ENCODE measurements at regions not wholly inside any gene's neighbourhood (a gene's known extent, or its start where the extent isn't known, plus 50 kb on each side); places are given as distances from the start of the nearest gene placed in this dataset.

GRCh38 chr13:53200498-53201453 is 172.2 kb downstream of the OLFM4 start:
- DNase-seq (ENCODE audit: low read depth in 3 of 3, low spot score in 2 of 3): peak; percentile 16 to 50 (median 44)

- no peak for DNase-seq (ENCODE audit: low read depth in 3 of 3, low spot score in 2 of 3)
Observed at GRCh38 chr13:53201454-53202225, 173.0 kb downstream of the OLFM4 start.

- DNase-seq (ENCODE audit: low read depth in 3 of 3, low spot score in 2 of 3): no peak
Observed at GRCh38 chr13:53204598-53204997, 176.0 kb downstream of the OLFM4 start.

GRCh38 chr13:53206455-53206854 is 177.8 kb downstream of the OLFM4 start:
- DNase-seq (ENCODE audit: low read depth in 3 of 3, low spot score in 2 of 3): no peak

GRCh38 chr13:53207556-53207955 is 178.9 kb downstream of the OLFM4 start:
- no peak for DNase-seq (ENCODE audit: low read depth in 3 of 3, low spot score in 2 of 3)

GRCh38 chr13:53214433-53214832 is 185.8 kb downstream of the OLFM4 start:
- DNase-seq (ENCODE audit: low read depth in 3 of 3, low spot score in 2 of 3): no peak

GRCh38 chr13:53215563-53215962 is 186.9 kb downstream of the OLFM4 start:
- no peak for DNase-seq (ENCODE audit: low read depth in 3 of 3, low spot score in 2 of 3)

GRCh38 chr13:53216773-53217172 is 188.2 kb downstream of the OLFM4 start:
- no peak for DNase-seq (ENCODE audit: low read depth in 3 of 3, low spot score in 2 of 3)

- no peak for DNase-seq (ENCODE audit: low read depth in 3 of 3, low spot score in 2 of 3)
Observed at GRCh38 chr13:53217194-53217593, 188.6 kb downstream of the OLFM4 start.

GRCh38 chr13:53220038-53220437 is 191.4 kb downstream of the OLFM4 start:
- no peak for DNase-seq (ENCODE audit: low read depth in 3 of 3, low spot score in 2 of 3)

GRCh38 chr13:53237696-53238095 is 209.1 kb downstream of the OLFM4 start:
- DNase-seq (ENCODE audit: low read depth in 3 of 3, low spot score in 2 of 3): no peak

GRCh38 chr13:53238261-53238660 is 209.6 kb downstream of the OLFM4 start:
- DNase-seq (ENCODE audit: low read depth in 3 of 3, low spot score in 2 of 3): no peak

- peak in 1 of 3 donors; percentile 43 for DNase-seq (ENCODE audit: low read depth in 3 of 3, low spot score in 2 of 3)
Observed at GRCh38 chr13:53240401-53241025, 211.9 kb downstream of the OLFM4 start.

- DNase-seq (ENCODE audit: low read depth in 3 of 3, low spot score in 2 of 3): no peak
Observed at GRCh38 chr13:53241891-53242348, 213.3 kb downstream of the OLFM4 start.

- no peak for DNase-seq (ENCODE audit: low read depth in 3 of 3, low spot score in 2 of 3)
Observed at GRCh38 chr13:53249236-53249635, 220.6 kb downstream of the OLFM4 start.

- peak; percentile 63 to 69 (median 67) for DNase-seq (ENCODE audit: low read depth in 3 of 3, low spot score in 2 of 3)
Observed at GRCh38 chr13:53250272-53250875, 221.8 kb downstream of the OLFM4 start.

GRCh38 chr13:53250977-53251376 is 222.4 kb downstream of the OLFM4 start:
- DNase-seq (ENCODE audit: low read depth in 3 of 3, low spot score in 2 of 3): no peak

GRCh38 chr13:53254500-53254899 is 225.9 kb downstream of the OLFM4 start:
- DNase-seq (ENCODE audit: low read depth in 3 of 3, low spot score in 2 of 3): peak in 1 of 3 donors; percentile 34

- no peak for DNase-seq (ENCODE audit: low read depth in 3 of 3, low spot score in 2 of 3)
Observed at GRCh38 chr13:53255795-53256194, 227.2 kb downstream of the OLFM4 start.

- no peak for DNase-seq (ENCODE audit: low read depth in 3 of 3, low spot score in 2 of 3)
Observed at GRCh38 chr13:53260594-53260993, 232.0 kb downstream of the OLFM4 start.
